ENCODE measurements at regions not wholly inside any gene's neighbourhood (a gene's known extent, or its start where the extent isn't known, plus 50 kb on each side); places are given as distances from the start of the nearest gene placed in this dataset.
A peak's percentile ranks its signal among the peaks of the same experiment; 100 is the strongest.
"Not testable (repeated sequence)": the region's sequence is repeated elsewhere in the genome, so short reads cannot be mapped to it uniquely, and the experiment has no call there.

- not testable (repeated sequence) for ATAC-seq (ENCODE audit: low read depth in 2 of 2); H3K36me3 Mint-ChIP-seq; H3K4me3 Mint-ChIP-seq
These were observed 60.5 kb downstream of the AREG start for GRCh38 chr4:74505355-74505978.

GRCh38 chr4:74509363-74509762 is 64.4 kb downstream of the AREG start:
- H3K4me3 Mint-ChIP-seq, H3K27ac Mint-ChIP-seq, H3K36me3 Mint-ChIP-seq, H3K4me1 Mint-ChIP-seq: not testable (repeated sequence)
- ATAC-seq (ENCODE audit: low read depth in 2 of 2) (peak; percentile 68 to 75), DNase-seq (peak; percentile 7)
- Mint-ChIP-seq H3K9me3 (peaks cover 4 to 19% (median 9%) of the 10 kb centered on the region in 7 donors), H3K27me3 (peaks cover 8 to 19% (median 16%) of the 10 kb centered on the region in 3 donors)

More at GRCh38 chr4:74505355-74505978, 60.5 kb downstream of the AREG start:
- H3K27ac Mint-ChIP-seq, DNase-seq, H3K4me1 Mint-ChIP-seq: not testable (repeated sequence)
- H3K27me3 Mint-ChIP-seq, result peaks cover 8 to 47% (median 37%) of the 10 kb centered on the region in 3 donors
- peaks cover 4 to 17% (median 7%) of the 10 kb centered on the region in 7 donors for H3K9me3 Mint-ChIP-seq

GRCh38 chr4:74516303-74516702 is 71.4 kb downstream of the AREG start:
- Mint-ChIP-seq H3K27ac (no peak overlapping the region), H3K36me3 (no peaks in the 10 kb centered on the region), H3K27me3 (peaks cover 0 to 13% (median 8%) of the 10 kb centered on the region in 3 donors), H3K4me3 (no peak overlapping the region), H3K4me1 (no peaks in the 10 kb centered on the region), H3K9me3 (peaks cover 0 to 1% (median 0%) of the 10 kb centered on the region in 7 donors)
- no peak for ATAC-seq (ENCODE audit: low read depth in 2 of 2)
- no peak for DNase-seq

DNA sequence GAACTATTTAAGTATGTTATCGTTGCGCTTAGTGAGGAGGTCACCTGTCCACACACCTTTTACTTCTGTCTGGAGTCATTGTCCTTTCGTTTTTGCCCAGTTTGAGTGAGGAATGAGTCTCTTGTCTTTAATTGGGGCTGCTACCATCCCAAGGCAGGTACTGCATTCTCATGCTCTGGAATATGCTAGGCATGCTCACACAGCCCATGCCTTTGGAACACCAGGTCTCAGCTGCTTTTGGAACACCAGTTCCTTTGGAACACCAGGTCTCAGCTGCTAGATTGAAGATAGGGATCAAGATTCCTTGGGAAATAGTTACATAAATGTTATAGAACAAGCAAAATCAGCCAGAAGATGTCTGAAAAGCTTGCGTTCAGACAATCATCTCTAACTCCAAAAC is 73.1 kb downstream of the AREG start:
- DNase-seq, result no peak
- Mint-ChIP-seq H3K36me3 (no peaks in the 10 kb centered on the region), H3K27me3 (peaks cover 0 to 13% (median 8%) of the 10 kb centered on the region in 3 donors), H3K27ac (no peak overlapping the region), H3K4me1 (no peaks in the 10 kb centered on the region), H3K9me3 (no peaks in the 10 kb centered on the region), H3K4me3 (no peak overlapping the region)
- no peak for ATAC-seq (ENCODE audit: low read depth in 2 of 2)

GRCh38 chr4:74522251-74522991 is 77.5 kb downstream of the AREG start:
- no peak for DNase-seq
- Mint-ChIP-seq H3K4me1 (no peaks in the 10 kb centered on the region), H3K27me3 (peaks cover 0 to 18% (median 11%) of the 10 kb centered on the region in 3 donors), H3K27ac (no peak overlapping the region), H3K4me3 (no peak overlapping the region), H3K9me3 (no peaks in the 10 kb centered on the region), H3K36me3 (no peaks in the 10 kb centered on the region)
- no peak for ATAC-seq (ENCODE audit: low read depth in 2 of 2)

DNA sequence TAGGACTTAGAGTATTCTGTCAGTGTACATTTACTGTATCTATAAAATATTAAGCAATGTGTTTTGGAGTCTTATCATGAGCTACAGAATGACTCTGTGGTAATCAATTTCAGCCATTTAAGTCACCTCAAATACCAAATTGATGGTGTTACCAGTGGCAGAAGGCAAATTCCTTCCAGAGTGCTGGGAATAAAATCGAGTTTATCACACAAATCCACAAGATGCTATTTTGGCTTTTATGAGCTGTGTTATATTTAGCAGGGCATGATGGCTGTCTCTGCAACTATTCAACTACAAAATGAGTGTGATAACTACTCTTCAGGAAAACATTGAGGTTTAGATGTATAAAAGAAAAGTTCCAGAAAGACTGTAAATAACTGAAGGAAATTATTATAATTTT is 78.2 kb downstream of the AREG start:
- Mint-ChIP-seq H3K9me3 (no peaks in the 10 kb centered on the region), H3K4me3 (no peak overlapping the region), H3K36me3 (no peaks in the 10 kb centered on the region), H3K4me1 (no peaks in the 10 kb centered on the region), H3K27ac (no peak overlapping the region), H3K27me3 (peaks cover 0 to 20% (median 17%) of the 10 kb centered on the region in 3 donors)
- DNase-seq, result no peak
- ATAC-seq (ENCODE audit: low read depth in 2 of 2), result no peak

DNA sequence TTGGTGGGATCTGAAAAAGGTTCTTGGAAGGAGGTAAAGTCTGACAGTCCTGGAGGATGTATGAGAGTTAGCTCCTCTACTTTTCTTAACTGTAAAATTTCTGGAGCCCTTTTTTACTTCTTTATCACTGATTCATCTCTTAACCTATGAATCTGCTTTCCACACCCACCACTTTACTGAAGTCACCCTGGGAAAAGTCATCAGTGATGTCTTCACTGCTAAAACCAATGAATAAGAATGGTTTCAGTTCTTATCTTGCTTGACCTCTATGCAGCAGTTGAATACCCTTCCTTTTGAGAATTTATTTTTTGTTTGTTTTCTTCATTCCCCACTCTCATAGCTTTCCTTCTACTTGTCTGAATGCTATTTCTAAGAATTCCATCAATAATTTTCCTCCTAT is 80.0 kb downstream of the AREG start:
- DNase-seq, result no peak
- Mint-ChIP-seq H3K4me3 (no peak overlapping the region), H3K9me3 (no peaks in the 10 kb centered on the region), H3K4me1 (no peaks in the 10 kb centered on the region), H3K27me3 (peaks cover 0 to 17% (median 12%) of the 10 kb centered on the region in 3 donors), H3K27ac (no peak overlapping the region), H3K36me3 (no peaks in the 10 kb centered on the region)
- ATAC-seq (ENCODE audit: low read depth in 2 of 2), result no peak

GRCh38 chr4:74527049-74527448 is 82.1 kb downstream of the AREG start:
- no peak overlapping the region for H3K27ac Mint-ChIP-seq
- ATAC-seq (ENCODE audit: low read depth in 2 of 2) (no peak), DNase-seq (no peak)
- H3K36me3 Mint-ChIP-seq, result no peaks in the 10 kb centered on the region
- H3K9me3 Mint-ChIP-seq, result no peaks in the 10 kb centered on the region
- H3K27me3 Mint-ChIP-seq, result peaks cover 0 to 13% (median 10%) of the 10 kb centered on the region in 3 donors
- no peaks in the 10 kb centered on the region for H3K4me1 Mint-ChIP-seq
- H3K4me3 Mint-ChIP-seq, result no peak overlapping the region

- H3K36me3 Mint-ChIP-seq, result no peaks in the 10 kb centered on the region
- no peak overlapping the region for H3K27ac Mint-ChIP-seq
- no peaks in the 10 kb centered on the region for H3K4me1 Mint-ChIP-seq
These were observed 83.2 kb downstream of the AREG start for GRCh38 chr4:74528178-74528577.

GRCh38 chr4:74529284-74530041 is 84.5 kb downstream of the AREG start:
- Mint-ChIP-seq H3K4me1 (no peaks in the 10 kb centered on the region), H3K4me3 (no peak overlapping the region), H3K36me3 (no peaks in the 10 kb centered on the region), H3K27me3 (peaks cover 5 to 16% (median 10%) of the 10 kb centered on the region in 3 donors), H3K27ac (no peak overlapping the region), H3K9me3 (no peaks in the 10 kb centered on the region)
- ATAC-seq (ENCODE audit: low read depth in 2 of 2), result no peak
- DNase-seq, result no peak

More at GRCh38 chr4:74528178-74528577, 83.2 kb downstream of the AREG start:
- H3K9me3 Mint-ChIP-seq, result no peaks in the 10 kb centered on the region
- H3K4me3 Mint-ChIP-seq, result no peak overlapping the region
- no peak for DNase-seq
- H3K27me3 Mint-ChIP-seq, result peaks cover 5 to 16% (median 10%) of the 10 kb centered on the region in 3 donors
- ATAC-seq (ENCODE audit: low read depth in 2 of 2), result no peak

DNA sequence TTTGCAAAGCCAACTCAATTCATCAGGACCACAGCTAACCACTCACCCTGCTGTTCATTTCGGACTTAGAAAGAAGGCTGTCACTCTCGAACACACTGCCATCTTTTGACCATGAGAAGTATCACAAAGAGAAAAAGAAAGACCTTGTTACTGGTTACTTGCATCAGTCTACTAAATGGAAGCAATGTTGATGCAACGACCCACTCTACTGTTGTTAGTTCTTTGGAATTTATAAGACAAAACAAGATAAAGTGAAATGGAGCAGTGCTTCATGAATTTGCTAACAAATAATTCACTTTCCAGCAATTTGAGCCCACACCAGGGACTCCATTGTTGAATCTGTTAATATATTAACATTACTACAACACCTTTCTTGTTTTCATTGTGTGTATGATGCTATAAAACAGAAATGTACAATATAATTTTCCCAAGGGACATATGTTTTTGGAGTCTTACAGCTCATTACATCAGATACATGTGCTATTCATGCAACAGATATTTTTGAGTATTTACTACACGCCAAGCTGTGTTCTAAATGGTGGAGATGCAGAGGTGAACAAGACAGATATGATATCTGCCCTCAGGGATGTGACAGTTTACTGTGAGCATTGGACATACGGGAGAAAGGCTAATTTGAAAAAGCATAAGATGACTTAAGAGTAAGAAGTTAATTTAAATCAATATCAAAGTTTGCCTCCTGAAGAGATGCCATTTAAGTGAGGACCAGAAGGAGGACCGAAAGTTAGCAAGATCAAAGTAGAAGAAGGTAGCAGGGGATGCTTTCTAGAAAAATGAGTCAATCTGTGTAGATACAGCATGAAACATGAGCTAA is 87.2 kb downstream of the AREG start:
- Mint-ChIP-seq H3K36me3 (no peaks in the 10 kb centered on the region), H3K4me1 (no peaks in the 10 kb centered on the region), H3K4me3 (no peak overlapping the region), H3K27ac (no peak overlapping the region), H3K9me3 (no peaks in the 10 kb centered on the region), H3K27me3 (peaks cover 6 to 13% (median 11%) of the 10 kb centered on the region in 3 donors)
- peak; percentile 69 to 75 for ATAC-seq (ENCODE audit: low read depth in 2 of 2)
- peak; percentile 19 for DNase-seq

GRCh38 chr4:74534121-74534520 is 89.2 kb downstream of the AREG start:
- ATAC-seq (ENCODE audit: low read depth in 2 of 2) (no peak), DNase-seq (no peak)
- no peak overlapping the region for H3K4me3 Mint-ChIP-seq
- H3K27me3 Mint-ChIP-seq, result peaks cover 3 to 11% (median 9%) of the 10 kb centered on the region in 3 donors
- H3K36me3 Mint-ChIP-seq, result no peaks in the 10 kb centered on the region
- H3K4me1 Mint-ChIP-seq, result no peaks in the 10 kb centered on the region
- H3K9me3 Mint-ChIP-seq, result no peaks in the 10 kb centered on the region
- H3K27ac Mint-ChIP-seq, result no peak overlapping the region

DNA sequence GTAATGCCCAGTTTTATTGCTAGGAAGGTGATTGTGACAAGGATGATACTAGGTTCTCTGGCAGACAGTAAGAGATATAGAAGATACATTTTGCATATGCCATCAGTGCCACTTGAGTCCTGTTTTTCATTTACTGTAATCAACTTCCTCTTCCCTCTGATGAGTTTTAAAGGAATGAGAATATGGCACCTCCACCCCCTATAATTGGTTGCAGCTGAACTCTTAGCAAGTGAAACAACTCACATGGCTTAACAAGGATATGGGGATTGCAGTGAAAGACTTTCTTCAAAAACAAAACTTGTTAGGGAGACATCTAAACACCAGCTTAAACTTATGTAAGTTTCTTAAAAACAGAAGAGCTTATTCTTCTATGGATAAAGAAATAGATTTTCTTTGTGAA is 90.0 kb downstream of the AREG start:
- DNase-seq (no peak), ATAC-seq (ENCODE audit: low read depth in 2 of 2) (no peak)
- Mint-ChIP-seq H3K4me1 (no peaks in the 10 kb centered on the region), H3K27ac (no peak overlapping the region), H3K27me3 (peaks cover 3 to 11% (median 9%) of the 10 kb centered on the region in 3 donors), H3K36me3 (no peaks in the 10 kb centered on the region), H3K4me3 (no peak overlapping the region), H3K9me3 (no peaks in the 10 kb centered on the region)
